ENCODE measurements at regions not wholly inside any gene's neighbourhood (a gene's known extent, or its start where the extent isn't known, plus 50 kb on each side); places are given as distances from the start of the nearest gene placed in this dataset.

- no peak for TF ChIP-seq EZH2 (IDR thresholded peaks at IDR 0.05; ENCODE audit: borderline replicate concordance, low read length)
- TF ChIP-seq CTCF (IDR thresholded peaks at IDR 0.05; ENCODE audit: low read length), result no peak
These were observed 410.0 kb downstream of the FGF9 start for GRCh38 chr13:22080832-22081231.
